Urothelium cell line (cell line): ENCODE measurements at regions not wholly inside any gene's neighbourhood (a gene's known extent, or its start where the extent isn't known, plus 50 kb on each side); places are given as distances from the start of the nearest gene placed in this dataset.
"Not testable (repeated sequence)": the region's sequence is repeated elsewhere in the genome, so short reads cannot be mapped to it uniquely, and the experiment has no call there.

ENCODE experiments used
- DNase-seq: peaks from one replicate; pipeline ENCODE4 v3.0.0; 2011; ENCODE audit warnings: low spot score, mixed read lengths
- FAIRE-seq: peaks from 2 replicates; lab custom pipeline; 2011; peaks lifted over from hg19 to GRCh38; lab: Jason Lieb, UNC

- DNase-seq (no peak), FAIRE-seq (no peak)
These were observed 140.9 kb downstream of the PSAT1 start for GRCh38 chr9:78437806-78438205.

DNA sequence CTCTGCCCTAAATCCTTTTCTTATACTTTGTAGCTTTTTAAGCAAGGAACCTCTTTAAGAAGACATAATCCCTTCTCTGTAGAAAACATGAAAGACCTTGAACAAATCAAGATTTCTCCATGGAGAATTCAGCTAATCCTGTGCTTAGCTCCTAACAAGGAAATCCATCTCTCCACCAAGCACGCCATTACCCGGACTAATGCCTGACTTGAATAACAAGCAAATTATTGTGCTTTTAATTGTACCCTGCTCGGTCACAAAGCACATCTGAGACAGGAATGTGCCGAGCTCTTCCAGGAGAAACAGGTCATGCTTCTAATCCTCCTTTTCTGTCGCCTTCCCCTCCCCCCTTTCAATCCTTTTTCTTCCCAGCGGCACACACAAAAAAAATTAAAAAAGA lies 141.3 kb downstream of the PSAT1 start:
- FAIRE-seq (no peak), DNase-seq (no peak)

GRCh38 chr9:78438780-78439179 lies 141.9 kb downstream of the PSAT1 start:
- FAIRE-seq: no peak
- DNase-seq: no peak

GRCh38 chr9:78439190-78439865 lies 142.4 kb downstream of the PSAT1 start:
- no peak for FAIRE-seq
- peak; percentile 83 for DNase-seq

- DNase-seq (no peak), FAIRE-seq (no peak)
These were observed 143.2 kb downstream of the PSAT1 start for GRCh38 chr9:78439866-78440830.

DNA sequence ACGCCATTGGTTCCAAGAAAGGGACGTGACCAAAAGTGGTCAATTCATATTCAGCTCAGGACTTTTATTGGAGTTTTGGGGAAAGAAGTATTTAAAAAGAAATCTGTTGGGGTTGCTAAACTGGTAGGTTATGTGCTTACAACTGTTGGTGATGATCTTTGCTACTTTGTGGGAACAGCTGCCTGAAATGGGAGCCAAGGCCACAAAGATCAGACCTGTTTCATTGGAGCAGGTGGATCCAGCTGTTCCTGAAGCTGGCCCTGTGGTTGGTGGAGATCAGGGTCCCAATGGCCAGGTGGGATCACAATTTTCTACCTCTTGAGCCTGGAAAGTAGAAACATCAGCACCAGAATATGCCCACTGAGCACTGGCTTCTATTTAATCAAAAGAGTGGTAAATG lies 144.5 kb downstream of the PSAT1 start:
- FAIRE-seq: no peak
- DNase-seq: no peak

DNA sequence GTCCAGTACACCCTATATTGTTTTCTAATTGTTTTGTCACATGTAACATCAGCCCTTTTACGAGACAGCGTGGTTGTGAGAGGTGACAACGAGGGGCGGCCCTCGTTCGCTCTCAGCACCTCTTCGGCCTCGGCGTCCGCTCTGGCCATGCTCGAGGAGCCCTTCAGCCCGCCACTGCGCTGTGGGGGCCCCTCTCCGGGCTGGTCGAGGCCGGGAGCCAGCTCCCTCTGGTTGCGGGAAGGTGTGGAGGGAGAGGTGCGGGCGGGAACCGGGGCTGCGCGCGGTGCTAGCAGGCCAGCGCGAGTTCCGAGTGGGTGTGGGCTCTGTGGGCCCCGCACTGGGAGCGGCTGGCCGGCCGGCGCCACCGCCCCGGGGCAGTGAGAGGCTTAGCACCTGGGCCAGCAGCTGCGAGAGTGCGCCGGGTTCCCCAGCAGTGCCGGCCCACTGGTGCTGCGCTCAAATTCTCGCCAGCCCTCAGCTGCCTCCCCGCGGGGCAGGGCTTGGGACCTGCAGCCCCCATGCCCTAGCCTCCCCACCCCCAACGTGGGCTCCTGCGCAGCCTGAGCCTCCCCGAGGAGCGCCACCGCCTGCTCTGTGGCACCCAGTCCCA lies 145.0 kb downstream of the PSAT1 start:
- DNase-seq (no peak), FAIRE-seq (no peak)

DNA sequence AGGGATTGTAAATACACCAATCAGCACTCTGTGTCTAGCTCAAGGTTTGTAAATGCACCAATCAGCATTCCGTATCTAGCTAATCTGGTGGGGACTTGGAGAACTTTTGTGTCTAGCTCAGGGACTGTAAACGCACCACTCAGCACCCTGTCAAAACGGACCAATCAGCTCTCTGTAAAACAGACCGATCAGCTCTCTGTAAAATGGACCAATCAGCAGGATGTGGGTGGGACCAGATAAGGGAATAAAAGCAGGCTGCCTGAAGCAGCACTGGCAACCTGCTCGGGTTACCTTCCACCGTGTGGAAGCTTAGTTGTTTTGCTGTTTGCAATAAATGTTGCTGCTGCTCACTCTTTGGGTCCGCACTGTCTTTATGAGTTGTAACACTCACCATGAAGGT lies 145.7 kb downstream of the PSAT1 start:
- not testable (repeated sequence) for FAIRE-seq, DNase-seq

DNA sequence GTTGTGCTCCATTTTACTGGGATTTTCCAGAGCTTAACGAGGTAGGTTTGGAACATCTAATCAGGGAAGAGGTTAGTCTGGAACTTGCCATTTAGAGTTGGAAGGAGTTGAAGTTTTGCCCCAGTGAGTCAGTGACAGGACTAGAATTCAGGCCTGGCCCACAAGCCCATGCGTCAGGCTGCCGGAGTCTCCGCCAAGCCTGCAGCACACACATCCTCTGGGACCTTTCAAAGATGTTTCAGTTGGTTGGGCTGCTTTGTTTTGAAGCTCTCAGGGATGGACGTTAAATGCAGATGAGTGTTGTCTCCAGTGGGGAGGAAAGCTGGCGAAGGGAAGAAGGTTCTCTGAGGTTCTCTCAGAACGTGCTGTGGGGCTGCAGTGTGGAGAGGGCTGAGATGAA lies 147.0 kb downstream of the PSAT1 start:
- DNase-seq (no peak), FAIRE-seq (no peak)

DNA sequence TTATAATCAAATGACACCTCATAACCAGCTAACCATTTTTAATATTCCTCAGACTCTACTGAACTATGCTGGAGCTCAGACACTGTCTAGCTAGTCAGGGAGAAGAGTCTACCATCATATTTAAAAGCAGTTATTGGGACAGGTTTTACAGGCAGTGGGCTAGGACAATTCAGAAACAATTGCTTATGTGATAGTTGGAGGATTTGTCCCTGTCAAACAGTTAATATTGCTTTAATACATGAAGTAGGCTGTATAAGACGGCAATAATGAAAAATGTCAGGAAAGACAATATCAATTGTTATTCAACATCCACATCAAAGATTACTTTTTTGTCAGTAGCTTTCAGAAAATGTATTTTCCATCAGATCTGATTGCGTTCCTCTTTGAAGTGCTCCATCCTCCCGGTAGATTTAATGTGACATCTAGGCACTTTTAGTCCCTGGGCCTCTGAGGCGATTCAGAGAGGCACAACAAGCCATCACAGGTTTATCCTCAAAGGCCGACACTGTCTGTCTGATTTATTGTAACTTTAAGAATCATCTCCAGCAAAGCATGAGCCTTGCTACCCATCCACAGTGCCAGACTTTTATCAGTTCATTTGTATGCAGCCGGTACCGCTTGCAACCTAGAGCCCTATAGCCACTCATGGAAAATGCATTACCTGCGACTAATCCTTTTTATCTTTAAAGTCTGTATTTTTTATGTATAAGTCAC lies 152.2 kb downstream of the PSAT1 start:
- DNase-seq (no peak), FAIRE-seq (no peak)

GRCh38 chr9:78453450-78453849 lies 156.5 kb downstream of the PSAT1 start:
- DNase-seq (no peak), FAIRE-seq (no peak)

DNA sequence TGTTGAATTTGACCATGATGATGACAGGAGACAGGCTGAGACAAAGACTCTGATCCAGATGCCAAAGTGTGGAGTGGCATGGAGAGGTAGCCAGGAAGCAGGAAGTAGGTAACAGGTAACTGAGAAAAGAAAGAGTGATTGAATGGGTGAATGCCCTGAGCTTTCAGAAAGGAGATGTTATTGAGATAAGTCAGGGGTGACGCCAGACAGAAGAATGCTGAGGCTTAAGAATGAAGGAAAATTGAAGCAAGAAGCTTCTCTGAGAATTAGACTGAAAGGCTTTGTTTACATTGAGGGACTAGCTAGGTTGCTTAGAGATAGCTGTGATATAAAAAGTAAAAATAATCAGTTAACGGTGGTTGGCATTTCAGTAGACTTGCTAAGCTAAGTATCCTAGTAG lies 165.7 kb downstream of the PSAT1 start:
- DNase-seq: no peak
- FAIRE-seq: no peak

DNA sequence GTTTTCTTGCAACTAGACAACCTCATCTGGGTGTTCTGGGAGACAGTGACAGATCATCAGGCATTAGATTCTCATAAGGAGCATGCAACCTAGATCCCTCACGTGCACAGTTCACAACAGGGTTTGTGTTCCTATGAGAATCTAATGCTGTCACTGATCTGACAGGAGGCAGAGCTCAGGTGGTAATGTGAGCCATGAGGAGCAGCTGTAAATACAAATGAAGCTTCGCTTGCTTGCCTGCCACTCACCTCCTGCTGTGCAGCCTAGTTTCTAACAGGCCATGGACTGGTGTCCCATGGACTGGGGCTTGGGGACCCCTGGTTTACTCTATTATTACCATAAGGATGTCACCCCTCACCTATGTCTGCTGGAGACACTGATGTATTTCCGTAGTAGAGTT lies 166.8 kb downstream of the PSAT1 start:
- DNase-seq (no peak), FAIRE-seq (no peak)

- no peak for FAIRE-seq
These were observed 171.3 kb downstream of the PSAT1 start for GRCh38 chr9:78468231-78468630.

GRCh38 chr9:78468974-78469576 lies 172.2 kb downstream of the PSAT1 start:
- DNase-seq: no peak
- FAIRE-seq: no peak

More at GRCh38 chr9:78468231-78468630, 171.3 kb downstream of the PSAT1 start:
- no peak for DNase-seq

GRCh38 chr9:78470216-78470615 lies 173.3 kb downstream of the PSAT1 start:
- FAIRE-seq: no peak
- DNase-seq: no peak

GRCh38 chr9:78470741-78471140 lies 173.8 kb downstream of the PSAT1 start:
- FAIRE-seq (no peak), DNase-seq (no peak)

DNA sequence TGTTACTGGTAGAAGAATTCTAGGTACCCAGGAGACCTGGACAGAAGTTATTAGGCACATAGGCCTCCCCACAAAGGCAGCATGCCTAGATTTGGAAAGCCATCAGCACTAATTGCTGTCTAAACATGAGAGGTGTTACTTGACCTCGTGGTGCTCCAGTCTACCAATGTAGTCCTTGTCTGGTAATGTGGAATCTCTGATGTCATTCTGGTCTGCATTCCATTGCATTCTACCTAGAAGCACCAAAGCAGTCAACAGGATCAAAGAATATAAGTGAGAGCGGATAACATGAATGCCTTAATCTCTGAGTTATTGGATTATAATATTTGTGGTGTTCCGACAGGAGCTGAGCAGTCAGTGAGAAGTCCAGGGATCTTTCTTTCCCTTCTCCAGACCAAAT lies 175.2 kb downstream of the PSAT1 start:
- DNase-seq (no peak), FAIRE-seq (no peak)

GRCh38 chr9:78479441-78479840 lies 182.5 kb downstream of the PSAT1 start:
- FAIRE-seq: no peak
- no peak for DNase-seq

DNA sequence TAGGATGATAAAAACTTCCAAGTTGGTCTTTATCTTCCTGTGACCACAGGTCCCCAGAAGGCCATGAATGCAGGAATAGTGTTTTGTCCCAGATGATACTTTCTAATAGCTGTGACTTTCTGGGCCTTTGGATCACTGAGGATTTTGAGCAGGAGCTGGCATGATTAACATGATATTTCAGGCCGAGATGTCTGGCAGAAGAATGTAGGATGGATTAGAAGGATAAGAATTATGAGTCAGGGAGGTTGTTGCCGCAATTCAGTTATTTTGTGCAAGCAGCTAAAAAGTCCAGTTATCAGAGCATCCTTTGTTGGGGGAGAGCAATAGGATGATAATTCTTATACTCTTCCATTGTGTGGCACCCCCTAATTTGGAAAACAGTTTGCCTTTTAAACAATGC lies 189.7 kb downstream of the PSAT1 start:
- no peak for FAIRE-seq

GRCh38 chr9:78490231-78490630 lies 193.3 kb downstream of the PSAT1 start:
- FAIRE-seq: no peak
- DNase-seq: no peak

More for the DNA sequence above, 189.7 kb downstream of the PSAT1 start:
- no peak for DNase-seq
